BLaER1 treated with 17β-estradiol and CSF1 and Interleukin-3, amounts not matched to agents 10 nM and 100 nM (cell line): ENCODE measurements at regions not wholly inside any gene's neighbourhood (a gene's known extent, or its start where the extent isn't known, plus 50 kb on each side); places are given as distances from the start of the nearest gene placed in this dataset.

Experiments
- H3K27ac ChIP-seq, 11 experiments: shearing (Covaris generic); formaldehyde crosslinking; 2 replicates each; pipeline ENCODE4 v1.8.1; 2022
- H3K27me3 ChIP-seq, 11 experiments: shearing (Covaris generic); formaldehyde crosslinking; 2 replicates each; pipeline ENCODE4 v1.8.1; 2022
- H3K36me3 ChIP-seq, 11 experiments: shearing (Covaris generic); formaldehyde crosslinking; 2 replicates each; pipeline ENCODE4 v1.8.1; 2022
- H3K4me1 ChIP-seq, 10 experiments: shearing (Covaris generic); formaldehyde crosslinking; 2 replicates each; pipeline ENCODE4 v1.8.1; 2022
- H3K4me2 ChIP-seq, 11 experiments: shearing (Covaris generic); formaldehyde crosslinking; 2 replicates each; pipeline ENCODE4 v1.8.1; 2022
- H3K4me3 ChIP-seq, 10 experiments: shearing (Covaris generic); formaldehyde crosslinking; 2 replicates each; pipeline ENCODE4 v1.8.1; 2022
- H3K9ac ChIP-seq, 11 experiments: shearing (Covaris generic); formaldehyde crosslinking; 2 replicates each; pipeline ENCODE4 v1.8.1; 2022
- H3K9me3 ChIP-seq, 11 experiments: shearing (Covaris generic); formaldehyde crosslinking; replicated peaks in 1 of 11; 2 replicates each; pipeline ENCODE4 v1.8.1; 2022
- H4K20me1 ChIP-seq, 11 experiments: shearing (Covaris generic); formaldehyde crosslinking; 2 replicates each; pipeline ENCODE4 v1.8.1; 2022
- Cebpa-rat ChIP-seq, 11 experiments: shearing (Covaris generic); IDR thresholded peaks; 2 replicates each; pipeline ENCODE4 v1.8.1; 2022

DNA sequence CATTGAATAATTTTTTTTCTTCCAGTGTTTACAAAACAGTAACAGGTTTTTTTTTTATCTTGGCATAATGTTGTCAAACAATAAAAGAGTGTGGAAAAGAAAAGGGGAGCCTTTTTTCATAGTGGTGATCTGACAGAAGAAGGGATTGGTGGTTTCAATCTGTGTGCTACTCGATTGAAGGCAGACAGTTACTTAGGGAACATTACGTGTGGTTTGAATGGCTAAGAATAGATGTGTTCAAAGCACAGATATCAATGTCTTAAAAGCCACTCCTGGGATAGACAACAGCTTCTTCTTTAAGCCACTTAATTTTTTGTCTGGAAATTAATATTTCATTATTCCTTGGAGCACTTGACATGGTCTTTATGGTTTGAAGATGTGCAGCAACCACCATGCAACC is 558.6 kb upstream of the ADGRL2 start:
- Histone ChIP-seq H3K36me3 (no peaks in the 10 kb centered on the region), H3K27ac (no peak overlapping the region), H4K20me1 (no peaks in the 10 kb centered on the region), H3K9me3 (no peaks in the 10 kb centered on the region), H3K27me3 (no peaks in the 10 kb centered on the region), H3K4me3 (no peak overlapping the region), H3K9ac (no peak overlapping the region), H3K4me2 (no peak overlapping the region), H3K4me1 (no peaks in the 10 kb centered on the region)
- TF ChIP-seq Cebpa-rat (IDR thresholded peaks at IDR 0.05): no peak

DNA sequence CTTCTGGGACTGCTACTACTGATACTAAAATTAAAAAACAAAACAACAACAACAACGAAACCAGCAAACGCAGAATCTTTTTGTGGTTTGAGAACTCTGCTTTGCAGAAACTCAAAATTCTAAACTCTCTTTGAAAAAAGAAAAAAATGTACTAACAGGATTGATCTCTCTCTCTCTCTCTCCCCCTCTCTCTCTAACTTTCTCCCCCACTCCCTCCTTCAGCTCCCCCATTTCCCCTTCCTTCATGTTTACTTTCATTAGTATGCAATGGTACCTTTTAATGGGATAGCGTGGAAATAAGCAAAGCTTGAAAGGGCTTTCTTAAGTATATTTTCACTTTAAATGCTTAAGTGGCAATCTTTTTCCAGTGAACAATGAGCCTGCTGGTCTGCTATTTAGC is 562.6 kb upstream of the ADGRL2 start:
- no peaks in the 10 kb centered on the region for H4K20me1 ChIP-seq
- H3K4me2 ChIP-seq: no peak overlapping the region
- H3K36me3 ChIP-seq: no peaks in the 10 kb centered on the region
- H3K27ac ChIP-seq: no peak overlapping the region
- no peaks in the 10 kb centered on the region for H3K27me3 ChIP-seq
- no peak for TF ChIP-seq Cebpa-rat (IDR thresholded peaks at IDR 0.05)
- no peaks in the 10 kb centered on the region for H3K4me1 ChIP-seq
- H3K9me3 ChIP-seq: no peaks in the 10 kb centered on the region
- no peak overlapping the region for H3K4me3 ChIP-seq
- H3K9ac ChIP-seq: no peak overlapping the region

DNA sequence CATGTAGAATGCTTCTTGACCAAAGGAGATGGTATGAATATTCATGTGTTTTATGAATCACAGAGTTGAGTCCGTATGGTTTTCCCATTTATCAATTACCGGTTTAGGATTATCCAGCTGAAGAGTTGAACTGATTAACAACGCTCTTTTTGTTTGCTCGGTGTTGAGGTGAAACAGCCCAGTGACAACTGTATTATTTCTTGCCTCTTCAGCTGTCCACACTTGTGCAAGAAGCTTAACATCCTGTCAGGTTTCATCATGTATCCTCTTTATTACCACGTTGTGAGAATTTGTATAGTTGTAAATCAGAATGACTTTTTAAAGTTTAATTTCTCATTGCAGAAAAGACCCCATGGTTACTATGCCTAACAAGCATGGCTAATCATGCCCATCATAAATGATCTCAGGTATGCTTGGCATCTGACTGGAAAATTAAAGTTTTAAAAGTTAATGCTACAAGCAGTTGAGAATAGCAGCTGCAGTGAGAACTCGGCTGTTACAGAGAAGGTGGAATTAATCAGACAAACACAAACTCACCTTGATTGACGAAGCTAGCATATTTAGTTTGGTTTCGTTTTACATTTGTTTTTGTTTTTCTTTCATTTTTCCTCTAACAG is 563.2 kb upstream of the ADGRL2 start:
- no peak for TF ChIP-seq Cebpa-rat (IDR thresholded peaks at IDR 0.05)
- no peak overlapping the region for H3K4me3 ChIP-seq
- no peaks in the 10 kb centered on the region for H3K9me3 ChIP-seq
- no peak overlapping the region for H3K4me2 ChIP-seq
- no peak overlapping the region for H3K27ac ChIP-seq
- no peaks in the 10 kb centered on the region for H3K36me3 ChIP-seq
- H4K20me1 ChIP-seq: no peaks in the 10 kb centered on the region
- H3K4me1 ChIP-seq: no peaks in the 10 kb centered on the region
- no peaks in the 10 kb centered on the region for H3K27me3 ChIP-seq
- H3K9ac ChIP-seq: no peak overlapping the region

DNA sequence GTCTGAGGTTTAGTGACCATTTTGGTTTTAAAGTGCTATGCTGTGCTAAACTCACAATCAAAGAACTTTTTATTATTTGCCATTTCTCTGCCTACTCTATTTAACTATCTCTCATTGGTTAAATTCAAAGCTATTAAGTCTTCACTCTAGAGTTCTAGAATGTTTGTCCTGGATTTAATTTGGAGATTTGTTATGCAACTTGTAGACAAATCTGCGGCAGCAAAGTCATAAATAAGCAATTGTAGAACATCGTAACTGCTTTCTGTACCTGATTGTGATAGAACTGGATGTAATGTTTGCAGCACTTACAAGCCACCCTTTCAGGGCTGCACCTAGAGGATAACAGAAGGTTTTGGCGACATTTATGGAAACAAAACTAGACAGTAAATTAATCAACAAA is 566.5 kb upstream of the ADGRL2 start:
- H3K36me3 ChIP-seq: no peaks in the 10 kb centered on the region
- H3K4me3 ChIP-seq: no peak overlapping the region
- H3K4me2 ChIP-seq: no peak overlapping the region
- H3K27ac ChIP-seq: no peak overlapping the region
- no peaks in the 10 kb centered on the region for H3K9me3 ChIP-seq
- H3K4me1 ChIP-seq: no peaks in the 10 kb centered on the region
- H3K9ac ChIP-seq: no peak overlapping the region
- H4K20me1 ChIP-seq: no peaks in the 10 kb centered on the region
- H3K27me3 ChIP-seq: no peaks in the 10 kb centered on the region
- no peak for TF ChIP-seq Cebpa-rat (IDR thresholded peaks at IDR 0.05)

DNA sequence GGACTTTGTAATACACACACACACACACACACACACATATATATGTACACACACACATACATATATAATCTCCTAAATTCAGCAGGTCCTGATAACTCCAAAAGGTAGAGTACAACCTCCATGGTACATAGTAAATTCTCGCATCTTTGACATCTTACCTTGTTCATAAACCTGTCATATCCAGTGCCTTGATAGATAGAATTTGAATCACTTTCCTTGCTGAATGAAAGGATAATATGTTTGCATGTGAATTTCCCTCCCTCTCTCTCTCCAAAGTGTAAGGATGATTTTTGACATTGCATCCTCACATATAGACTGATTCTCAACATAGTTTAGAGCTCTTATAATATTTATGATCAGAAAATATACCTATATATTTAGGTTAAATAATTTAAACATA is 567.1 kb upstream of the ADGRL2 start:
- Histone ChIP-seq H3K9me3 (no peaks in the 10 kb centered on the region), H3K36me3 (no peaks in the 10 kb centered on the region), H3K4me1 (no peaks in the 10 kb centered on the region), H3K27ac (no peak overlapping the region), H3K4me2 (no peak overlapping the region), H3K9ac (no peak overlapping the region), H3K4me3 (no peak overlapping the region), H4K20me1 (no peaks in the 10 kb centered on the region), H3K27me3 (no peaks in the 10 kb centered on the region)
- TF ChIP-seq Cebpa-rat (IDR thresholded peaks at IDR 0.05): no peak

DNA sequence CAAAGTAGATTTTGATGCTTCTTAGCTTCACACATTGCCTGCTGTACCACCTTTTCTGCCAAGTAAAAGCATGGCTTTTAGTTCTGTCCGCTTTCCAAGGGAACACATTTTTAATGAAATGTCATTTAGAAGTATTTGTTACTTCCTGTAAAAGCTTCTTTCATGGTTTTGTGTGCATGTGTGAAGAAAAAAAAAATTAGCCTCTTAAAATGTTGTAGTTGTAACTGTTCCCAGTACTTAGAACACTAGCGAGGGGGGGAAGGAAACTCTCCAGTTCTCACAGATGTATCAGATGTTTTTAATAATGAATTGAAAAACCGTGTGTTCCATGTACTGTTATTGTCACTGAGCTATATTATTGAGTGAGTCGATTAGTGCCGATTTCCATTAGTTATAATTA is 568.3 kb upstream of the ADGRL2 start:
- Histone ChIP-seq H4K20me1 (no peaks in the 10 kb centered on the region), H3K4me2 (no peak overlapping the region), H3K4me1 (no peaks in the 10 kb centered on the region), H3K4me3 (no peak overlapping the region), H3K9ac (no peak overlapping the region), H3K36me3 (no peaks in the 10 kb centered on the region), H3K27me3 (no peaks in the 10 kb centered on the region), H3K27ac (no peak overlapping the region), H3K9me3 (no peaks in the 10 kb centered on the region)
- TF ChIP-seq Cebpa-rat (IDR thresholded peaks at IDR 0.05): no peak

DNA sequence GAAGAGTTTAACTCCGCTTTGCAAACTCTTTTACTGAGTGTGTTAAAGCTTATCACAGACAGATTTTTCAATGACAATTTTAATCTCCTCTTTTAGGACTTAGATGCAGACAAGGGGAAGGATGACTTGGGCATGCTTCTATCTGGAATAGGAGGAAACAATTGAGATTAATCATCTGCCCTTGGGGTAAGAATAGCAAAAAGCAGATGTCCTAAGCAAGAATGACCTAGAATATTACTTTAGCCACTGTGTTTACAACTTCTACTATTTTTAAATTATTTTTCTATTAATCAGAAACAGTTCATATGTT is 569.0 kb upstream of the ADGRL2 start:
- TF ChIP-seq Cebpa-rat (IDR thresholded peaks at IDR 0.05): no peak
- Histone ChIP-seq H3K27me3 (no peaks in the 10 kb centered on the region), H3K27ac (no peak overlapping the region), H3K4me3 (no peak overlapping the region), H3K4me2 (no peak overlapping the region), H4K20me1 (no peaks in the 10 kb centered on the region), H3K4me1 (no peaks in the 10 kb centered on the region), H3K9ac (no peak overlapping the region), H3K36me3 (no peaks in the 10 kb centered on the region), H3K9me3 (no peaks in the 10 kb centered on the region)

DNA sequence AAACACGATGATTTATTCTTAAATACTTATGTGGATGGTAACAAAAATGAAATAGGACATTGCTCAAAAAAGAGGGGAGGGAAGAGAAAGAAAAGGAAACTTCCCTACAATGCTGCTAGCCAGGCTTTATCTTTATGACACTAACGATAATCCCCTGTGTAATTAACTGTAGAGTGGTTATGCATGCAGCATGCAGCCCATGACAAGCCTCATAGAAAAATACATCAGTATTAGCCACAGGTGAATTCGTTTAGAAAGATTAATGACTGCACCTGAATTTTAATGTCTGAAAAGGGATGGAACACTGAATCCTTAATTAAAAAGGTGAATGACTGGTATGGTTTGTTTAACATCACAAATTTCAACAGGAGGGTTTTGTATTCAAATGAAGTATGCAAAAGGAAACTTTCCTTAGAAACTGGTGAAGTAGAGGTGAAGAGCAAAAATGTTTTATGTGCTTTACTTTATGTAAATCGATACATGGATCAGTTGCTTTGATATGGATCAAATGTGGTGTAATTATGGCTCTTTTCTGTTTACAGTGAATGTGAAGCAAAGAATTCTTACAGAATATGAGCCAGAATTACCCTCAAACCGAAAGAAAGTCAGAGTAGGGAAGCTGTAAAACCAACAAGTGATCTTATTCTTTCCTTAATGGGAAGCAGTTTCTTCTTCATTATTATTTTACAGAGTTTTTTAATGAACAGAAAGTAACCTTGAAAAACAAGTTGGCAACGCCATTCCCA is 569.6 kb upstream of the ADGRL2 start:
- no peak overlapping the region for H3K4me3 ChIP-seq
- no peaks in the 10 kb centered on the region for H3K4me1 ChIP-seq
- H3K27ac ChIP-seq: no peak overlapping the region
- no peak for TF ChIP-seq Cebpa-rat (IDR thresholded peaks at IDR 0.05)
- no peaks in the 10 kb centered on the region for H3K27me3 ChIP-seq
- H4K20me1 ChIP-seq: no peaks in the 10 kb centered on the region
- no peak overlapping the region for H3K9ac ChIP-seq
- H3K36me3 ChIP-seq: no peaks in the 10 kb centered on the region
- H3K4me2 ChIP-seq: no peak overlapping the region
- H3K9me3 ChIP-seq: no peaks in the 10 kb centered on the region

DNA sequence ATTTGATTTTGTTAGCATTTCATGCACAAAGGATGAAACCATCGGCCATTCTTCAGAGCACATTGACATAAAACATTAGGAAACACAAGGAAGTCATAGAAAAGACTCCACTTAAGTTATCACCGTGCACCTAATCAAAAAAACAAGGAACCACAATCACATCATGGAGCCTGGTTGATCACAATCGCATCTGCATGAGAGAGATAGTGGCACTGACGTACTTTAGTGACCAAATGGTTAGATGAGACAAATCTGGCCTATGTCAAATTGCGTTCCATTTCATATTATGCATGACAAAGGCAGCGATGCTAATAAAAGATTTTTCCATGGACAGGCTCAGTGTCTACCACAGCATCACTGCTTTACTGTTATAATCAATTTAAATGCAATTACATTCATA is 571.8 kb upstream of the ADGRL2 start:
- no peak overlapping the region for H3K9ac ChIP-seq
- no peaks in the 10 kb centered on the region for H3K36me3 ChIP-seq
- no peak for TF ChIP-seq Cebpa-rat (IDR thresholded peaks at IDR 0.05)
- H3K4me2 ChIP-seq: no peak overlapping the region
- H3K9me3 ChIP-seq: no peaks in the 10 kb centered on the region
- no peaks in the 10 kb centered on the region for H3K4me1 ChIP-seq
- H3K27me3 ChIP-seq: no peaks in the 10 kb centered on the region
- H3K4me3 ChIP-seq: no peak overlapping the region
- H3K27ac ChIP-seq: no peak overlapping the region
- H4K20me1 ChIP-seq: no peaks in the 10 kb centered on the region

DNA sequence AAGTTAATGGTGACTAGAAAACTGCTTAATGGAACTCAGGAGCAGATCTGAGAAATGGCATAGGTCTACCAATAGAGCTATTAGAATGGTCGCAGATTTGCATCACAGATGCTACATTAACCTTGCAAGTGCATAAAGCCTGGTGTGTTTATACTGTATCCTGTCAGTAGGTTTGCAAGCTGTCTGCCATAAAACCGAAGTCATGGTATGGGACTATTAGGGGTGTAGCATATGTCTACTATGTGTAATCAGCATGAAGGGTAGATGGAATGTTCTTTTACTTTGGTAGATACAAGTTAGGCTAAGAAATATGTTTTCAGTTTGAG is 574.2 kb upstream of the ADGRL2 start:
- Histone ChIP-seq H3K27ac (no peak overlapping the region), H3K9ac (no peak overlapping the region), H3K4me3 (no peak overlapping the region), H3K36me3 (no peaks in the 10 kb centered on the region), H3K4me1 (no peaks in the 10 kb centered on the region), H3K9me3 (peaks cover 2 to 3% (median 2%) of the 10 kb centered on the region in 11 experiments; a peak in 15 of 22 replicates), H3K27me3 (no peaks in the 10 kb centered on the region), H3K4me2 (no peak overlapping the region), H4K20me1 (no peaks in the 10 kb centered on the region)
- no peak for TF ChIP-seq Cebpa-rat (IDR thresholded peaks at IDR 0.05)
